ENCODE measurements at regions not wholly inside any gene's neighbourhood (a gene's known extent, or its start where the extent isn't known, plus 50 kb on each side); places are given as distances from the start of the nearest gene placed in this dataset.

DNA sequence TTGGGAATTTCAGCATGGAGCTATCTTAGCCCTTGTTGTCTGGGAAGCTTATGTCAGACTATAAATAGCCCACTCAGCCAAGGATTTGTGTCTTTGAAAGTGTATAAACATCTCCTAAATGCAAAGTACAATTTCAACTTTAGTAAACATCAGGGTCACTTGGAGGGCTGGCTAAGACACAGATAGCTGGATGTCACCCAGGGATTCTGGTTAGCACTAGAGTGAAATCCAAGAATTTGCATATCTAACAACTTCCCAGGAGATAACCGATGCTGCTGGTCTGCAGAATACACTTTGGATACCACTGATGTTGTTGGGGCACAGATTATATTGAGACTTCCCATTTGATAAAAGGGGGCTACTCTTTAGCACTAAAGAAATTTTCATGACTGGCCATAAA, 130.9 kb downstream of the PAX1 start:
- Histone ChIP-seq H3K18ac (ENCODE audit: extremely low read depth, low read length) (no peak overlapping the region), H3K23ac (ENCODE audit: insufficient read length) (no peak overlapping the region), H3K9me3 (ENCODE audit: insufficient read depth in 2 of 2, low read depth in 1 of 2, low read length in 1 of 2) (no peaks in the 10 kb centered on the region), H3K4me1 (replicated peaks in 1 of 4; ENCODE audit: control insufficient read depth in 3 of 4, insufficient read depth in 4 of 4, low read length in 3 of 4) (no peaks in the 10 kb centered on the region; a peak in 1 of 7 replicates), H3K56ac (replicated peaks; ENCODE audit: insufficient read length, low read depth, low read length) (no peak overlapping the region), H3K23me2 (ENCODE audit: low read depth, low read length) (no peaks in the 10 kb centered on the region), H2BK12ac (ENCODE audit: low read depth, low read length) (no peak overlapping the region), H4K5ac (ENCODE audit: insufficient read length, low read depth, low read length) (no peak overlapping the region), H3K27me3 (replicated peaks in 1 of 4; ENCODE audit: control insufficient read depth in 3 of 4, extremely low read depth in 1 of 4, insufficient read depth in 3 of 4, low read length in 3 of 4) (no peaks in the 10 kb centered on the region), H3K27ac (ENCODE audit: low read depth, low read length) (no peak overlapping the region), H3K14ac (ENCODE audit: insufficient read length) (no peak overlapping the region), H2AK5ac (ENCODE audit: low read depth, low read length) (no peak overlapping the region), H4K8ac (ENCODE audit: extremely low read depth, insufficient read depth, low read length) (no peak overlapping the region), H4K91ac (replicated peaks; ENCODE audit: insufficient read length, low read length) (no peak overlapping the region), H2BK120ac (replicated peaks; ENCODE audit: low read depth, low read length) (no peak overlapping the region), H3K9ac (replicated peaks in 1 of 4; ENCODE audit: extremely low read depth in 1 of 4, low read depth in 3 of 4, low read length in 3 of 4) (no peak overlapping the region), H3K4me3 (ENCODE audit: extremely low read depth in 1 of 4, insufficient read depth in 2 of 4, low read depth in 3 of 4, low read length in 4 of 4) (no peak overlapping the region), H2BK20ac (ENCODE audit: low read length) (no peak overlapping the region), H3K36me3 (ENCODE audit: control insufficient read depth in 2 of 4, insufficient read depth in 4 of 4, low read length in 3 of 4) (no peaks in the 10 kb centered on the region), H2BK15ac (ENCODE audit: low read length) (no peak overlapping the region), H3K79me2 (ENCODE audit: control insufficient read depth in 1 of 2, insufficient read depth in 2 of 2, low read length in 2 of 2) (no peaks in the 10 kb centered on the region), H3K79me1 (ENCODE audit: low read depth, low read length) (no peaks in the 10 kb centered on the region), H2BK5ac (ENCODE audit: low read depth, low read length) (no peak overlapping the region), H4K20me1 (replicated peaks in 1 of 2; ENCODE audit: control insufficient read depth in 1 of 2, insufficient read depth in 2 of 2, low read length in 2 of 2) (no peaks in the 10 kb centered on the region), H3K4me2 (ENCODE audit: insufficient read depth in 1 of 2, low read depth in 2 of 2, low read length in 2 of 2) (no peak overlapping the region), H2AFZ (ENCODE audit: low read length) (no peak overlapping the region), H3K4ac (replicated peaks; ENCODE audit: insufficient read length, low read depth, low read length) (no peak overlapping the region)
- POLR2A ChIA-PET (ENCODE audit: partially characterized antibody), result no interaction called here
- WGBS, 2 experiments (ENCODE audit: extremely low coverage in 1 of 2, insufficient coverage in 1 of 2, insufficient read length in 1 of 2, insufficient replicate concordance in 2 of 2, low coverage in 1 of 2, low lambda C conversion rate in 2 of 2, missing lambda C conversion rate in 1 of 2), result 88% methylated on average over 1 of the region's 1 CpG; no CpG with 5 or more reads in 1 of the 2 experiments
- CTCF ChIA-PET (ENCODE audit: partially characterized antibody), result interaction anchor here (0.8 kb wide), 1 partner anchor 267 kb away, joined by 3 read pairs; no protein-coding TSS in a partner anchor
- DNase-seq (ENCODE audit: low read depth in 1 of 2, low spot score in 2 of 2) (no peak), FAIRE-seq (no peak)
- TF ChIP-seq SIX5 (IDR thresholded peaks at IDR 0.05; ENCODE audit: low read depth, low read length) (no peak), RBBP5 (IDR thresholded peaks at IDR 0.05; ENCODE audit: borderline replicate concordance, low read depth, low read length) (no peak), TBP (IDR thresholded peaks at IDR 0.05; ENCODE audit: low read depth, low read length) (no peak), FOSL1 (IDR thresholded peaks at IDR 0.05; ENCODE audit: insufficient read depth, low read depth, low read length) (no peak), HDAC2 (IDR thresholded peaks at IDR 0.05; ENCODE audit: borderline replicate concordance in 1 of 2, low read depth in 2 of 2, low read length in 2 of 2) (no peak)
- TF ChIP-seq, protein P1, sequence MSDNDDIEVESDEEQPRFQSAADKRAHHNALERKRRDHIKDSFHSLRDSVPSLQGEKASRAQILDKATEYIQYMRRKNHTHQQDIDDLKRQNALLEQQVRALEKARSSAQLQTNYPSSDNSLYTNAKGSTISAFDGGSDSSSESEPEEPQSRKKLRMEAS (IDR thresholded peaks at IDR 0.05), result no peak

All from H1 (cell line).